G401 (cell line): ENCODE measurements at regions not wholly inside any gene's neighbourhood (a gene's known extent, or its start where the extent isn't known, plus 50 kb on each side); places are given as distances from the start of the nearest gene placed in this dataset.
A peak's percentile ranks its signal among the peaks of the same experiment; 100 is the strongest.
"Not testable (repeated sequence)": the region's sequence is repeated elsewhere in the genome, so short reads cannot be mapped to it uniquely, and the experiment has no call there.

Experiments used
- DNase-seq: peaks from one replicate; pipeline ENCODE4 v3.0.0-alpha.2; 2015; ENCODE audit warnings: low spot score
- in situ Hi-C: cut with HindIII; loops from 2 replicates; pipeline ENCODE4 v1.10.0; 2016; ENCODE audit warnings: low sequenced_read_pairs, mixed read lengths

DNA sequence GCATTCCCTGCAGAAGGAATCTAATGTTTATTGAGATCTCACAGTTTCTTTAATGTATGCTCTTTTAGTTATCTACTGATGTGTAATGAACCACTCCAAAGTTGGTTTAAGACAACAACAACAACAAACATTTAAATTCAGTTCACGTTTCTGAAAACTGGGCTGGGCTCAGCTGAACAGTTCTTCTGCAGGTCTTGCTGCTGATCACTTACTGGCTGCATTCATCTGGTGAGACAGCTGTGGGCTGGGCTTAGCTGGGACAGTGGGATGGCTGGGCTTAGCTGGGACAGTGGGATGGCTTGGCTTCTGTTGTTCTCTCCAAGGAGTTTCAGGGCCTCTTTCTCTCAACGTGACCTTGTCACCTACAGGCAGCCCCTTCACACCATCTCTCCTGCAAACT lies 544.3 kb upstream of the CDH5 start:
- in situ Hi-C loops, result no loop called here
- DNase-seq, result no peak

DNA sequence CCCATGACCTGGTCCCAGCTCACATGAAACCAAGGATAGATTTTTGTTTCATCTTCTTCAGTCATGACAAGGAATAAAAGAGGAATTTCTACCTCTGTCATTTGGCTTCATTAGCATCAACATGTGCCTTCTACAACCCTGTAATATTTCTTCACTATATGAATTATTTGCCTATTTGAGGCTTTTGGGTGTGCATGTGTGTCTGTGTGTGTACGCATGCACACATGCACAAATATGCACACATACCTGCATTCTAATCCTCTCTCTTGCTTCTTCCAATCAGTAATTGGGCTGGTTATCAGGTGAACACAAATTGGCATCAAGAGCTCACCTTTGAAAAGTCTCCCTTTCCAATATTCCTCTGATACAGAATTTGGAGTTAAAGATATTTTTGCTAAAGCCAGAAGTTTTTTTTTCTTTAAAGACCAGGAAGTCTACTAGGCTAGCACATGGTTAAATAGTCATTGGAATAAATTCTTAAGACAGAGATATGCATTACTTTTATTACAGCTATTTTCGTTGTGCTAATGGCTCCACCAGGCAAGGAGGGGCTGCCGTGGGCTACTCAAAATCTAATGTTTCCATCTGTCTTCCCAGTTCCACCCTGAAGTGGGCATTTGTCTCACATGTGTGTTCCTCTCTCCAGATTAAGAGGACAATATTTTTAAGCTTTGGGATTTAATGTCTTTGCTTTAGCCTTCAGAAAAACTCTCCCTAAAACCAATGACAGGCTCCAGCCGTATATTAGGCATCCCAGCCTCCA lies 547.2 kb upstream of the CDH5 start:
- in situ Hi-C loops, result no loop called here
- no peak for DNase-seq

GRCh38 chr16:65817799-65818198 lies 548.7 kb upstream of the CDH5 start:
- no peak for DNase-seq
- in situ Hi-C loops, result no loop called here

- in situ Hi-C loops, result no loop called here
- no peak for DNase-seq
Measured at GRCh38 chr16:65817066-65817465, 549.4 kb upstream of the CDH5 start.

- in situ Hi-C loops, result no loop called here
- DNase-seq, result no peak
Measured at GRCh38 chr16:65816556-65816955, 549.9 kb upstream of the CDH5 start.

DNA sequence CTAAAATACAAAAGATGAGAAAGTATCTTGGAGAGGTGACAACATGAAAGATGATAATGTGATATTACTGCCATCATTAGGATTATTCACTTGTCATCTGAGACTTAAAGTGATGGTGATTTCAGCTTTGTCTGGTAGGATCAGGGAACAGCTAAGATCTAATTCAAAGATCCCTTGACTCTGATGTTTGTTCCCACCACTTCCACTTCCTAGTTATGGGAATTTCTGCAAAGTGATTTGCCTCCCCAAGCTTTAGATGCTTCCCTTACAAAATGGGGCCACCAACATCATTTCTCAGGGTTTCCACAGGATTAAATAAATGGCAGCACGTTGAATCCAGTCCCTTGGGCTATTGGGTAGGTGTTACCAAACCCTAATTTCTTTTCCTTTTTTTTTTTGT lies 550.8 kb upstream of the CDH5 start:
- DNase-seq, result no peak
- in situ Hi-C loops, result no loop called here

GRCh38 chr16:65813879-65814278 lies 552.6 kb upstream of the CDH5 start:
- in situ Hi-C loops, result not testable (repeated sequence)
- peak; percentile 58 for DNase-seq

DNA sequence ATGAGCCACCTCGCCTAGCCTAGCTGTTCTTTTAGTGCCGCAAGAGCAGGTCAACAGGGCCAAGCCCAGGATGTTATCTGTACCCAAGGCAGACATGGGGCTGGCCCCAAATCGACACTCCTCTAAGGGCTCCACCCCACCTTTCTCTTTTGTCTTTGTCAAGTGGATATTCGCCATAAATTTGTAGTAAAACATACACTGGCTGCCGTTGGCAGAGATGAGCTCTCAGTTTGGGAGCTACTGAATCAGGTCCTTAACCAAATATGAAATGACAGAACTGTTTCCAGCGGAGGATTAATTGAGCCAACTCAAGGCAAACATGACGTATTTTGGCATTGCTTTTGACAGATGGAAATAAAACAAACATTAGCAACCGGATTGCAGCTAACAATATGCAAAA lies 556.9 kb upstream of the CDH5 start:
- DNase-seq, result no peak
- in situ Hi-C loops, result no loop called here

DNA sequence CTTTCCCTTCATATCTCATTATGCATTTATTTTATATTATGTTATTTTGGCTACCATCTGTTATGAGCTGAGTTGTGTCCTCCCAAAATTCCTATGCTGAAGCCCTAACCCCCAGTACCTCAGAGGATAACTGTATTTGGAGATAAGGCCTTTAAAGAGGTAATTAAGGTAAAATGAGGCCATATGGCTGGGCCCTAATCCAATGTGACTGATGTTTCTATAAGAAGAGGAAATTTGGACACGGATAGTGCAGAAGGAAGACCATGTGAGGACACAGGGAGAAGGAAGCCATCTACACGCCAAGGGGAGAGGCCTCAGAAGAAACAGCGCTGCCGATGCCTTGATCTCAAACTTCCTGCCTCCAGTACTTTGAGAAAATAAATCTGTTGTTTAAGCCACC lies 557.7 kb upstream of the CDH5 start:
- DNase-seq, result no peak
- in situ Hi-C loops, result no loop called here

DNA sequence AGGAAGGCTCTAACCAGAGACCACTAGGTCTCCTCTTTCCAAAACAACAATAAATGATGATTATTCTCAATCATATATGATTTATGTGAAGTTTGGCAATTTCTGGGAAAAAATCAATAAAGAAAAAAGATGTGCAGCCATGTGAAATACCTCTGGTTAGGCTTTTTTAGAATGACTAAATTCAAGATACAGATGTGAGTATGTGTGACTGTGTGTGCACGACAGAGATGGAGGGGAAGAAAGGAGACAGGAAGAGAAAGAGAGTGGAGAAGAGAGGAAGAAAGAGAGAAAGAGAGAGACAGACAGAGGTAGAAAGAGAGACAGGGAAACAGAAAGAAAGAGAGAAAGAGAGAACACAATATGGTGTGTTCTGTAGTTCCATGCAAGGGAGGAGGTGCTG lies 558.6 kb upstream of the CDH5 start:
- no peak for DNase-seq
- in situ Hi-C loops, result no loop called here

DNA sequence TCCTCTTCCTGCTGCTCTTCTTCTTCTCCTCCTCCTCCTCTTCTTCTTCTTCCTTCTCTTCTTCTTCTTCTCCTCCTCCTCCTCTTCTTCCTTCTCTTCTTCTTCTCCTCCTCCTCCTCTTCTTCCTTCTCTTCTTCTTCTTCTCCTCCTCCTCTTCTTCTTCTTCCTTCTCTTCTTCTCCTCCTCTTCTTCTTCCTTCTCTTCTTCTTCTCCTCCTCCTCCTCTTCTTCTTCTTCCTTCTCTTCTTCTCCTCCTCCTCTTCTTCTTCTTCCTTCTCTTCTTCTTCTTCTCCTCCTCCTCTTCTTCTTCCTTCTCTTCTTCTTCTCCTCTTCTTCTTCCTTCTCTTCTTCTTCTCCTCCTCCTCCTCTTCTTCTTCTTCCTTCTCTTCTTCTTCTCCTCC lies 560.8 kb upstream of the CDH5 start:
- in situ Hi-C loops, DNase-seq: not testable (repeated sequence)

DNA sequence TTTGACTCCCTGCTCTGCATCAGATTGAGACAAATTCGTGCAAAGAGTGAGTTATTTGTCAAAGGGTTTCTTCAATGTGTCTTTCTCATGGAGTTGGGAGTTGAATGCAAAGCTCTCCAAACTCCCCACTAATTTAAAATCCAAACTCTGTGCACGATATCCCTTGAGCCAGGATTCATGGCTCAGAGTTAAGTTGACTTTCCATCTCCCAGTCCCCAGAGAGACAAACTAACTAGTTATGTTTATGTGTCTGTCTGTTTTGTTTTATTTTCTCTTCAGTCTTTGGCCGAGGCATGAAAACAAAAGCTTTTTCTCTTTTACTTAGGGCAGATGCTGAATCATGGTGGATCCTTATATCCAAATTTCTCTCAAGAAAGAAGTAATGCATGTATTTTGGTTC lies 570.0 kb upstream of the CDH5 start:
- in situ Hi-C loops, result no loop called here
- DNase-seq, result no peak

DNA sequence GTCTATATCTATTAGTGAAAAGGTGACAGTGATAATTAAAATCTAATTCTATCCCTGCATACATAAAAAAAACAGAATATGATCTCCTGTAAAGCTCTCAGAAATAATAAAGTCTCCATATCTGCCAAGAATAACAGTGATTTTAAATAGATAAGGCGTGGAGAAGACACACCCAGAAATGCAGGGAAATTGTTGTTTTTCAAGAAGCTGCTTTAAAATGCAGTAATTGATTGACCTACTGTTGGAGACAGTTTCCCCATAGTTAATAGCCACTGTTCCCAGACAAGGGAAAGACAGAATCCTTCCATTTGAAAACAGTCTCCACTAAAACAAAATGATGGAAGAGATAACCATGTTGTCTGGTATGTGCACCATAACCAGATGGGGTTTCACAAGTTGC lies 571.5 kb upstream of the CDH5 start:
- in situ Hi-C loops, result no loop called here
- no peak for DNase-seq

DNA sequence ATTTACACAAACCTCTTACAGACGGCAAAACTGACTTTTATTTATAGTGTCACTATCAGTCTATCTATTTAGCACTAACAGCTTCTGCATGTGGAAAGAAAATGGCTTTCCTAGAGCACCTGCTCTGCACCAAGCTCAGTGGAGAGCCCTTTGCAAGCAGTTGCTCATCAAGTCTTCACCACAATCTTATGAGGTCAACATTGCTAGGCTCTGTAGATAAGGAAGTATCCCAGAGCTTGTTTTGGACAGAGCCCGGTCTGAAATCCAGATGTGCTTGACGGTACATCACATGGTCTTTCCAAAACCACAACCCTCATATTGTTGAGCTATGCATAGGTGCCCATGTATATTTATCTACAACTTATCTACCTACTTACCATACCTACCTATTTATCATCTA lies 572.7 kb upstream of the CDH5 start:
- in situ Hi-C loops, result no loop called here

DNA sequence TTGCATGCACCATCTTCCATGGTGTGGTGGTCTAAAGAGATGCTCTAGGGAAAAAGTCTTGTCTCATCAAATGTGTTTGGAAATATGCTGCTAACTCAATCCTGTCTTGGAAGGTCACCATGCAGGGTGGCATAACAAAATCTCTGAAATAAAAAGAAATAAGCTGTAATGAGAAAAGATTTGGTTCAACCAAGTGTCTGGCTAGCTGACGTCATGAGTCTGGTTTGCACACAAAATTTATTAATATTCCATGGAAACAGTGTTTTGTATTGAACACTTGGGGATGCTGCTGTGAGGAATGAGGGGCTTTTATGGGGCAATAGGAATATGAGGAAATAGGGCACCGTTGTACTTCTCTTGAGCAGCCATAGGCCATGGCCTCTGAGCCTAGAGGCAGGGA lies 575.7 kb upstream of the CDH5 start:
- DNase-seq, result no peak
- in situ Hi-C loops, result no loop called here

More for the DNA sequence above, 572.7 kb upstream of the CDH5 start:
- no peak for DNase-seq

GRCh38 chr16:65789161-65789945 lies 577.1 kb upstream of the CDH5 start:
- DNase-seq, result no peak
- in situ Hi-C loops, result no loop called here

- in situ Hi-C loops, result no loop called here
- no peak for DNase-seq
Measured at GRCh38 chr16:65788434-65789140, 577.9 kb upstream of the CDH5 start.

DNA sequence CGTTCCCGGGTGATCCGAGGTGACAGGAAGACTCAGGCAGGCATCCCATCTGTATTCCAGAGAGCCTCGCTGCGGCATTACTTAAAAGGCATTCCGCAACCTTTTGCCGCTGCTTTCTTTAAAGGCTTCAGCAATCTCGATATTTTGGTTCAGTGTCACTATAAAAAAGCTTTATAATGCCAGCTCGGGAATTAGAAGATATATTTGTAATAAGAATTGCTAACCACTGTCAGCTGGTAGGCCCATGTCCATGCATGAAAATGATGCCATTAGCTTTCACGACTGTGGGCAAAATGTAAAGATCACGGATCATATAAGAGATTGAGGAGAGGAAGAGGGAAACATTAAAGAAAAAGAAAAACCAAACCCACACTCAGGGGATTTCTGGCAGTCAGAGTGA lies 578.6 kb upstream of the CDH5 start:
- DNase-seq, result no peak
- in situ Hi-C loops, result no loop called here

DNA sequence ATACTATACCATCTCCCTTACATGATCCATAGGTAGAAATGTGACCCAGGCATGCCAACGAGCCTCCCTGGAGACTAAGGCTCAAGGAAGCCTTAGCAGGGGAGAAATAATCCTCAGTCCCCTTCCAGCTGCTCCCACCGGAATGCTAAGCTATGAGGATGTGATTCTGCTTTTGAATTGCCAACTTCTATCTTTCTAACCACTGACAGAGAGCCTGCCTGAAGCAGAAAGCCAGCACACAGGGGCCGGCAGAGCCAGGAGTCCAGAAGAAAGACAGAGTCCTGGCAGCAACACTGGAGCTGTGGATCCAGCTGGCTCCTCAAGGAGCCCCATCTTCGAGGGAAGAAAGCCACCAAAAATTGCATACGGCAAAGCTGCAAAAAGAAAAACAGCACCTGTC lies 579.6 kb upstream of the CDH5 start:
- in situ Hi-C loops, result no loop called here

DNA sequence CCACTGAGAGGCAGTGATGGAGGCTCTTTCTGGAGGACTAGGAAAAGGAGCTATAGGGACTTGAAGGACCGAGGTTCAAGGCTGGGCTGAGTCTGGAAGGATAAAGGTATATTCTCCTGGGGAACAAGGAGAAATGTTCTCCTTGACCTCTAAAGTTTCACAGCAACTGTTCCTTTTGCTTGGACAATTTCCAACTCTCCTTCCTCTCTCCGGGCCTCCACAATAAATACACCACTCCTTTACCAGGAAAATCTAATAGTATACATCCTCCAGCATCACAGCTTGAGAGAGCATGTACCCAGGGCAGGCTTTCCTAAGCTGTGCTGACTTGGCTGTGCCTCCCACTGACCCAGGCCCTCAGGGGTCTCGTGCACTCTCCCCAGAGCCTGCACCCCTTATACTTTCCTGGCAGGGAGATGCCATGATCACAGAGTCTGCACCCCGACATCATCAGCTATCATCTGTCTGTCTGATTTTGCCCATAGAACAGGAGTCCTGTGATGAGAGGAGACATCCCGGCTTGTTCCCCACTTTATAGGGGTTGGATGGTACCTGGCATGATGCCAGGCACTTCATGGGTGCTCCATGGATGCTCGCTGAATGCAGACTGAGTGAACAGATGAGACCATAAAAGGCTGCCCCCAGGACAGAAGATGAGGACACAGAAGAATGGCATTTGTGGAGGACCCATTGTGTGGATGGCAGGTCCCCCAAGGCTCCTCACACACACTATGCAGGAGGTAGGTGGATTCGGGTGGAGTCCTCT lies 582.6 kb upstream of the CDH5 start:
- in situ Hi-C loops, result no loop called here
- DNase-seq, result no peak

More for the DNA sequence above, 579.6 kb upstream of the CDH5 start:
- DNase-seq, result no peak
